H1 (cell line): ENCODE measurements at regions not wholly inside any gene's neighbourhood (a gene's known extent, or its start where the extent isn't known, plus 50 kb on each side); places are given as distances from the start of the nearest gene placed in this dataset.

Experiments
- POLR2A ChIP-seq, 2 experiments: IDR thresholded peaks; 1 replicate in 1 of 2; 2 replicates in 1 of 2; pipeline ENCODE4 v1.6.1; 2011; ENCODE audit warnings: low read depth in 2 of 2, low read length in 2 of 2, mild to moderate bottlenecking in 2 of 2; ENCODE audit errors: control extremely low read depth in 1 of 2
- TF ChIP-seq, protein P1 (sequence below), 3 experiments: IDR thresholded peaks; 1 replicate in 2 of 3; 2 replicates in 1 of 3; pipeline versions ENCODE4 v1.5.1 to v1.6.1; 2011; ENCODE audit warnings: low read length in 3 of 3, mild to moderate bottlenecking in 3 of 3, inconsistent platforms in 2 of 3, low read depth in 1 of 3, moderate library complexity in 1 of 3; ENCODE audit not compliant: insufficient read depth in 1 of 3; ENCODE audit errors: control extremely low read depth in 1 of 3
- TF ChIP-seq, protein P2 (sequence below): fragments of 300-600 bp; sonication (generic); IDR thresholded peaks from 2 replicates; pipeline ENCODE4 v1.7.1; 2012; ENCODE audit warnings: low read length, moderate library complexity, mild to moderate bottlenecking, inconsistent platforms; ENCODE audit not compliant: insufficient replicate concordance

DNA sequence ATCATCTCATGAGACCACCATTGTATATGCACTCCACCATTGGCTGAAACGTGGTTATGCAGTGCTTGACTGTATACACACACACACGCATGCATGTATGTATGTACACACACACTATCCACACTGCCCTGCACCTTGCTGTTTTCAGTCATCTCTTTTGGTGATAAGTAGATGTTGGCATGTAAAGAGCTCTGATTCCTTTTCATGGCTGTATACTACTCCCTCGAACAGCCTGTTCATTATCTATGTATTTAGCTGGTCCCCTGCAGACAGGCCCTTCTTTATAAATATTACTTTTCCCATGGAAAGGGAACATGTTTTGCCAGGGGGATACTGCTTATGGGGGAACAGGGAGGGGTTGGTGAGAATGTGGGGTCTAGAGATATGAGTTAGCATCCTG lies 349.4 kb downstream of the FOXL1 start:
- TF ChIP-seq, protein P1, sequence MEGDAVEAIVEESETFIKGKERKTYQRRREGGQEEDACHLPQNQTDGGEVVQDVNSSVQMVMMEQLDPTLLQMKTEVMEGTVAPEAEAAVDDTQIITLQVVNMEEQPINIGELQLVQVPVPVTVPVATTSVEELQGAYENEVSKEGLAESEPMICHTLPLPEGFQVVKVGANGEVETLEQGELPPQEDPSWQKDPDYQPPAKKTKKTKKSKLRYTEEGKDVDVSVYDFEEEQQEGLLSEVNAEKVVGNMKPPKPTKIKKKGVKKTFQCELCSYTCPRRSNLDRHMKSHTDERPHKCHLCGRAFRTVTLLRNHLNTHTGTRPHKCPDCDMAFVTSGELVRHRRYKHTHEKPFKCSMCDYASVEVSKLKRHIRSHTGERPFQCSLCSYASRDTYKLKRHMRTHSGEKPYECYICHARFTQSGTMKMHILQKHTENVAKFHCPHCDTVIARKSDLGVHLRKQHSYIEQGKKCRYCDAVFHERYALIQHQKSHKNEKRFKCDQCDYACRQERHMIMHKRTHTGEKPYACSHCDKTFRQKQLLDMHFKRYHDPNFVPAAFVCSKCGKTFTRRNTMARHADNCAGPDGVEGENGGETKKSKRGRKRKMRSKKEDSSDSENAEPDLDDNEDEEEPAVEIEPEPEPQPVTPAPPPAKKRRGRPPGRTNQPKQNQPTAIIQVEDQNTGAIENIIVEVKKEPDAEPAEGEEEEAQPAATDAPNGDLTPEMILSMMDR (IDR thresholded peaks at IDR 0.05; ENCODE audit: control extremely low read depth in 1 of 3, insufficient read depth in 1 of 3, low read depth in 1 of 3, low read length in 3 of 3): no peak
- TF ChIP-seq, protein P2, sequence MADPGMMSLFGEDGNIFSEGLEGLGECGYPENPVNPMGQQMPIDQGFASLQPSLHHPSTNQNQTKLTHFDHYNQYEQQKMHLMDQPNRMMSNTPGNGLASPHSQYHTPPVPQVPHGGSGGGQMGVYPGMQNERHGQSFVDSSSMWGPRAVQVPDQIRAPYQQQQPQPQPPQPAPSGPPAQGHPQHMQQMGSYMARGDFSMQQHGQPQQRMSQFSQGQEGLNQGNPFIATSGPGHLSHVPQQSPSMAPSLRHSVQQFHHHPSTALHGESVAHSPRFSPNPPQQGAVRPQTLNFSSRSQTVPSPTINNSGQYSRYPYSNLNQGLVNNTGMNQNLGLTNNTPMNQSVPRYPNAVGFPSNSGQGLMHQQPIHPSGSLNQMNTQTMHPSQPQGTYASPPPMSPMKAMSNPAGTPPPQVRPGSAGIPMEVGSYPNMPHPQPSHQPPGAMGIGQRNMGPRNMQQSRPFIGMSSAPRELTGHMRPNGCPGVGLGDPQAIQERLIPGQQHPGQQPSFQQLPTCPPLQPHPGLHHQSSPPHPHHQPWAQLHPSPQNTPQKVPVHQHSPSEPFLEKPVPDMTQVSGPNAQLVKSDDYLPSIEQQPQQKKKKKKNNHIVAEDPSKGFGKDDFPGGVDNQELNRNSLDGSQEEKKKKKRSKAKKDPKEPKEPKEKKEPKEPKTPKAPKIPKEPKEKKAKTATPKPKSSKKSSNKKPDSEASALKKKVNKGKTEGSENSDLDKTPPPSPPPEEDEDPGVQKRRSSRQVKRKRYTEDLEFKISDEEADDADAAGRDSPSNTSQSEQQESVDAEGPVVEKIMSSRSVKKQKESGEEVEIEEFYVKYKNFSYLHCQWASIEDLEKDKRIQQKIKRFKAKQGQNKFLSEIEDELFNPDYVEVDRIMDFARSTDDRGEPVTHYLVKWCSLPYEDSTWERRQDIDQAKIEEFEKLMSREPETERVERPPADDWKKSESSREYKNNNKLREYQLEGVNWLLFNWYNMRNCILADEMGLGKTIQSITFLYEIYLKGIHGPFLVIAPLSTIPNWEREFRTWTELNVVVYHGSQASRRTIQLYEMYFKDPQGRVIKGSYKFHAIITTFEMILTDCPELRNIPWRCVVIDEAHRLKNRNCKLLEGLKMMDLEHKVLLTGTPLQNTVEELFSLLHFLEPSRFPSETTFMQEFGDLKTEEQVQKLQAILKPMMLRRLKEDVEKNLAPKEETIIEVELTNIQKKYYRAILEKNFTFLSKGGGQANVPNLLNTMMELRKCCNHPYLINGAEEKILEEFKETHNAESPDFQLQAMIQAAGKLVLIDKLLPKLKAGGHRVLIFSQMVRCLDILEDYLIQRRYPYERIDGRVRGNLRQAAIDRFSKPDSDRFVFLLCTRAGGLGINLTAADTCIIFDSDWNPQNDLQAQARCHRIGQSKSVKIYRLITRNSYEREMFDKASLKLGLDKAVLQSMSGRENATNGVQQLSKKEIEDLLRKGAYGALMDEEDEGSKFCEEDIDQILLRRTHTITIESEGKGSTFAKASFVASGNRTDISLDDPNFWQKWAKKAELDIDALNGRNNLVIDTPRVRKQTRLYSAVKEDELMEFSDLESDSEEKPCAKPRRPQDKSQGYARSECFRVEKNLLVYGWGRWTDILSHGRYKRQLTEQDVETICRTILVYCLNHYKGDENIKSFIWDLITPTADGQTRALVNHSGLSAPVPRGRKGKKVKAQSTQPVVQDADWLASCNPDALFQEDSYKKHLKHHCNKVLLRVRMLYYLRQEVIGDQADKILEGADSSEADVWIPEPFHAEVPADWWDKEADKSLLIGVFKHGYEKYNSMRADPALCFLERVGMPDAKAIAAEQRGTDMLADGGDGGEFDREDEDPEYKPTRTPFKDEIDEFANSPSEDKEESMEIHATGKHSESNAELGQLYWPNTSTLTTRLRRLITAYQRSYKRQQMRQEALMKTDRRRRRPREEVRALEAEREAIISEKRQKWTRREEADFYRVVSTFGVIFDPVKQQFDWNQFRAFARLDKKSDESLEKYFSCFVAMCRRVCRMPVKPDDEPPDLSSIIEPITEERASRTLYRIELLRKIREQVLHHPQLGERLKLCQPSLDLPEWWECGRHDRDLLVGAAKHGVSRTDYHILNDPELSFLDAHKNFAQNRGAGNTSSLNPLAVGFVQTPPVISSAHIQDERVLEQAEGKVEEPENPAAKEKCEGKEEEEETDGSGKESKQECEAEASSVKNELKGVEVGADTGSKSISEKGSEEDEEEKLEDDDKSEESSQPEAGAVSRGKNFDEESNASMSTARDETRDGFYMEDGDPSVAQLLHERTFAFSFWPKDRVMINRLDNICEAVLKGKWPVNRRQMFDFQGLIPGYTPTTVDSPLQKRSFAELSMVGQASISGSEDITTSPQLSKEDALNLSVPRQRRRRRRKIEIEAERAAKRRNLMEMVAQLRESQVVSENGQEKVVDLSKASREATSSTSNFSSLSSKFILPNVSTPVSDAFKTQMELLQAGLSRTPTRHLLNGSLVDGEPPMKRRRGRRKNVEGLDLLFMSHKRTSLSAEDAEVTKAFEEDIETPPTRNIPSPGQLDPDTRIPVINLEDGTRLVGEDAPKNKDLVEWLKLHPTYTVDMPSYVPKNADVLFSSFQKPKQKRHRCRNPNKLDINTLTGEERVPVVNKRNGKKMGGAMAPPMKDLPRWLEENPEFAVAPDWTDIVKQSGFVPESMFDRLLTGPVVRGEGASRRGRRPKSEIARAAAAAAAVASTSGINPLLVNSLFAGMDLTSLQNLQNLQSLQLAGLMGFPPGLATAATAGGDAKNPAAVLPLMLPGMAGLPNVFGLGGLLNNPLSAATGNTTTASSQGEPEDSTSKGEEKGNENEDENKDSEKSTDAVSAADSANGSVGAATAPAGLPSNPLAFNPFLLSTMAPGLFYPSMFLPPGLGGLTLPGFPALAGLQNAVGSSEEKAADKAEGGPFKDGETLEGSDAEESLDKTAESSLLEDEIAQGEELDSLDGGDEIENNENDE: no peak
- TF ChIP-seq POLR2A (IDR thresholded peaks at IDR 0.05; ENCODE audit: control extremely low read depth in 1 of 2, low read depth in 2 of 2, low read length in 2 of 2): no peak
